Muscle layer of colon (tissue), 2 donors: ENCODE measurements at regions not wholly inside any gene's neighbourhood (a gene's known extent, or its start where the extent isn't known, plus 50 kb on each side); places are given as distances from the start of the nearest gene placed in this dataset.
"Not testable (repeated sequence)": the region's sequence is repeated elsewhere in the genome, so short reads cannot be mapped to it uniquely, and the experiment has no call there.

Source experiments
- H3K27ac ChIP-seq: one replicate; pipeline ENCODE4 v1.7.0; 2013; ENCODE audit warnings: low read depth, mild to moderate bottlenecking, low read length, moderate library complexity
- H3K27me3 ChIP-seq, 2 donors: one replicate each; pipeline ENCODE4 v1.7.0; 2013; ENCODE audit warnings: low read length in 2 of 2, mild to moderate bottlenecking in 2 of 2; ENCODE audit not compliant: insufficient read depth in 2 of 2, control insufficient read depth in 1 of 2
- H3K36me3 ChIP-seq: one replicate; pipeline ENCODE4 v1.7.0; 2013; ENCODE audit warnings: mild to moderate bottlenecking, low read length; ENCODE audit not compliant: insufficient read depth
- H3K4me1 ChIP-seq: one replicate; pipeline ENCODE4 v1.7.0; 2013; ENCODE audit warnings: mild to moderate bottlenecking, low read length; ENCODE audit not compliant: insufficient read depth
- H3K4me3 ChIP-seq, 2 donors: one replicate each; pipeline ENCODE4 v1.7.0; 2013; ENCODE audit warnings: low read length in 2 of 2, low read depth in 1 of 2, mild to moderate bottlenecking in 1 of 2, moderate library complexity in 1 of 2
- H3K9ac ChIP-seq: one replicate; pipeline ENCODE4 v1.7.0; 2013; ENCODE audit warnings: low read length
- H3K9me3 ChIP-seq: one replicate; pipeline ENCODE4 v1.7.0; 2013; ENCODE audit warnings: mild to moderate bottlenecking, low read length
- donor health status: abdominal sarcoma.
- donor health status: Adenocarcinoma of cecum.

DNA sequence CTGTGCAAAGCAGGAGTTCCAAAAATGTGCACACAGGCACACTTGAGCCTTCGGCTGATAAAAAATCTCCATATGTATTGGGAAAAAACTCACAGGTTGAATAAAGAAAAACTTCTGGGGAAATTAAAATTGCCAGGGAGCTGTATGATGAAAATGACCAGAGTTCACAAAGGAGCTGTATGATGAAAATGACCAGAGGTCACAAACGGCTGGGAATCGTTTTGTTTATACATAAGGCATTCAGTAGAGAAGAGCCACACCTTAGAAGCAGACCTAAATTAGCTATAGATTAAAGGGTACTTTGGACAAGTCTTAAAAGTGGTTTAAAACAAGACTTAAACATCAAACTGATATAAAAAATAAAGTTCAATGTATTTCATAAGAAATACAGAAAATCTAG lies 251.7 kb upstream of the TMEM132C start:
- H3K36me3 ChIP-seq = no peaks in the 10 kb centered on the region
- no peak overlapping the region for H3K27ac ChIP-seq
- no peaks in the 10 kb centered on the region for H3K9me3 ChIP-seq
- no peaks in the 10 kb centered on the region for H3K27me3 ChIP-seq
- no peaks in the 10 kb centered on the region for H3K4me1 ChIP-seq
- no peak overlapping the region for H3K9ac ChIP-seq
- no peak overlapping the region for H3K4me3 ChIP-seq

DNA sequence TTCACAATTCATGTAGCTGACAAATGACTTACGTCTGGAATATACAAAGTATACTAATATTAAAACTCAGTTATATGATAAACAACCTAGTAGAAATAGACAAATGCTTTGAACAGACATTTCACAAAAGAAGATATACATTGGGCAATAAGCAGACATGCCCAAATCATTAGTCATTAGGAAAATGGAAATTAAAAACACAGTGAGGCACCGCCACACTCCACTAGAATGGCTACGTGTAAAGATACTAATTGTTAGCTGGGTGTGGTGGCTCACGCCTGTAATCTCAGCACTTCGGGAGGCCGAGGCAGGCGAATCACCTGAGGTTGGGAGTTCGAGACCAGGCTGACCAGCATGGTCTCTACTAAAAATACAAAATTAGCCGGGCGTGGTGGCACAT lies 248.9 kb upstream of the TMEM132C start:
- Histone ChIP-seq H3K9me3 (no peaks in the 10 kb centered on the region), H3K4me3 (no peak overlapping the region), H3K4me1 (no peaks in the 10 kb centered on the region), H3K36me3 (no peaks in the 10 kb centered on the region), H3K27ac (no peak overlapping the region), H3K27me3 (no peaks in the 10 kb centered on the region), H3K9ac (no peak overlapping the region)

DNA sequence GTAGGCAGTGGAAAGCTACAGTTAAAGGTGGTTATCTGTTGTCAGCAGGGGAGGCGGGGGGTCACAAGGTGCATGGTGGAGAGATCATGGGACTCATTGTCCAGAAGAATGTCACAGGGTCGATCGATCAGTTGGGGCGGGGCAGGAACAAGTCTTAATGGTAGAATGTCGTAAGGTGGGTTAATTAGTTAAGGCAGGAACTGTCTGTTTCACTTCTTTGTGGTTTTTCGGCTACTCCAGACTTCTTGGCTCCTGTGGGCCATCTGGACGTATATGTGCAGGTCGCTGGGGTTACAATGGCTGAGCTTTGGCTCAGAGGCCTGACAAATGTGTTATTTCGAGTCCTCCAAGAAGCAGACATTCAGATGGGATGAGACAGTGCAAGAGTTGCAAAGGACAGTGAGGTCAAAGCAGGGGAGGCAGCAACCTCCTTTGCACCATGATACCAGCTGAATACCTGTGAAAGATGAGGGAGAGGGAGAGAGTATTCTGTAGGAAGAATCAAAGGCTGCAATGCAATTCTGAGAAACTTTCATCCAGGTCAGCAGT lies 246.9 kb upstream of the TMEM132C start:
- H3K27me3 ChIP-seq = no peaks in the 10 kb centered on the region
- no peaks in the 10 kb centered on the region for H3K9me3 ChIP-seq
- H3K4me1 ChIP-seq = no peaks in the 10 kb centered on the region
- no peak overlapping the region for H3K4me3 ChIP-seq
- H3K9ac ChIP-seq = no peak overlapping the region
- H3K27ac ChIP-seq = no peak overlapping the region
- H3K36me3 ChIP-seq = no peaks in the 10 kb centered on the region

DNA sequence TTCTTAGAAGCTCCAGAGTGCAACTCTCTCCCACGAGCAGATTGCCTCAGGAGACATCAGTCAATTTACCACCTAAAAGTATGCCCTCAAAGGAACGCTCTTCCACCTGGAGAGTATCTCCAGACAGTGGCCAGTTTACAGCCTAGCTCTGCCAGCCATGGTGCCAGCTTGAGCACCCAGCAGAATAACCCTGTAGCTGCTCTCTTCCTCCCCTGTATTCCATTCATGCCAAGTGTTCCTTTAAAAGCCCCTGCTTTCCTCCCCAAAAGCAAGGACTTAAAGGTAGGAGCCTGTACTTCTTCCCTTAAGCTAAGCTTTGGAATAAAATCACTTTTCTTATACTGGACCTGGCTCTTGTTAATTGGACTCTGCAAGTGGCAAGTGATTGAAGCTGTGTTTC lies 245.4 kb upstream of the TMEM132C start:
- Histone ChIP-seq H3K4me1 (no peaks in the 10 kb centered on the region), H3K27me3 (no peaks in the 10 kb centered on the region), H3K36me3 (no peaks in the 10 kb centered on the region), H3K27ac (no peak overlapping the region), H3K4me3 (no peak overlapping the region), H3K9ac (no peak overlapping the region), H3K9me3 (no peaks in the 10 kb centered on the region)

DNA sequence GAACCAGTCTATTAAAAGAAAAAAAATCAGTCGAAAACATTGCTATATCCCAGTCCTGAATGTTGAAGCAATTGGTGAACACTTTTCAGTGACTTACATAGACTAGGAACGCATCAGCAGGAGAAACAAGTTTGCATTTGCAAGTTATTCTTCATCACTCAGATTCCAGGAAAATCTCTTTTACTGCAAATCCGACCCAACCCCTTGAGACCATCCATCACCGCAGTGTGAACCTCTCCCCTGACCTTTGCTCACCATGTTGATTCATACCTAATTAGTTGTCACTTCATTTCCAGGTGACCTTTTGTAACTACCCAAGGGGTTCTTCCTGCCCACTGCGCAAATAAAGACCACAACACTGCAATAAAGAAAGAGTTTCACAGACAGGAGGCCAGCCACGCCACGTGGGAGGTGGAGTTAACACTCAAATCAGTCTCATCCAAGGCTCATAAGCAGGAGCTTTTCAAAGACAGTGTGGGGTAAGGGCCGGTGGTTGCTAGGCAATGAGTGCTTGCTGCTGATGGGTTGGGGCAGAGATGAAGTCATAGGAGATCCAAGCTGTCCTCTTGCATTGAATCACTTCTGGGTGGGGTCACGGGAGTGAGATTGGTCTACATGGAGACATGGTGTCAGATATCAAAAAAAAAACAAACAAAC lies 241.3 kb upstream of the TMEM132C start:
- no peak overlapping the region for H3K27ac ChIP-seq
- no peaks in the 10 kb centered on the region for H3K4me1 ChIP-seq
- H3K27me3 ChIP-seq = no peaks in the 10 kb centered on the region
- H3K9me3 ChIP-seq = no peaks in the 10 kb centered on the region
- no peaks in the 10 kb centered on the region for H3K36me3 ChIP-seq
- H3K9ac ChIP-seq = no peak overlapping the region
- no peak overlapping the region for H3K4me3 ChIP-seq

DNA sequence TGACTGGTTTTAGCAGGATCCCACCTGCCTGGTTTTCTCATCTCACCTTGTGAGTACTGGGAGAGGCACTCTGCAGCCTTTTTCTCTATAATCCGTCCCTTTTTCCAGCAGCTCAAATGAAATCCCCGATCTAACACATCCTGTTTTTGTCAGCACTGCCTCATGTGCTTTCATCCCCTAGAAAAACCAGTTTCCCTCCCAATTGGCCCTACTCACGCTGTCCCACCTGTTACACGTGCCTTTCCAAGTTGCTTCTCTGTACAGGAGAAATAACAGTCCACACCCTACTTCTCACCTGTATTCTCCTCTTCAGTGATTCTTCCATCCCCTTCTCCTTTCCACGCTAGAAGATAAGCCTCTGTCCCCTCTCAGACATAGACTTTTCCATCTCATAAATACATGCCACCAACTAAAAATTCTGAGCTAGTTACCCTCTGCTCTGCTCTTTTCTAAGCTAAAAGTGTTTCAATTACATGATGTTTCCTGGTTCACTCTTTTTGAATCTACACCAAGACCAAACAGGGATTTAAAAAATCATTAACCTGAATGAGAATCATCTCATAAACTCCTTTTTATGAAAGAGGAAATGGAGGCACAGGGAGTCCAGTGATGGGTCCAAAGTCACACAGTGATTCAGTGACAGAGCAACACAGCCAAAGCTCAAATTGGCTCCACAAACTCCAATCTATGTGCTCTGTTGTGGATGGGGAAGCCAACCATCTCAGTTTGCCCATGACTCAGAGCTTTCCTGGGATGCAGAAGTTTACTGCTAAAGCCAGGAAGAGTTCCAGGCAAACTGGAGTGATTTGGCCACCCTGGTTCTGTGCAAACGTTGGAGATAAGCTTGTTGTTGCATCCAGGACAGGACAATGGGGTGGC lies 240.0 kb upstream of the TMEM132C start:
- Histone ChIP-seq H3K9ac (no peak overlapping the region), H3K4me3 (no peak overlapping the region), H3K27ac (no peak overlapping the region), H3K36me3 (no peaks in the 10 kb centered on the region), H3K9me3 (no peaks in the 10 kb centered on the region), H3K4me1 (no peaks in the 10 kb centered on the region), H3K27me3 (no peaks in the 10 kb centered on the region)

DNA sequence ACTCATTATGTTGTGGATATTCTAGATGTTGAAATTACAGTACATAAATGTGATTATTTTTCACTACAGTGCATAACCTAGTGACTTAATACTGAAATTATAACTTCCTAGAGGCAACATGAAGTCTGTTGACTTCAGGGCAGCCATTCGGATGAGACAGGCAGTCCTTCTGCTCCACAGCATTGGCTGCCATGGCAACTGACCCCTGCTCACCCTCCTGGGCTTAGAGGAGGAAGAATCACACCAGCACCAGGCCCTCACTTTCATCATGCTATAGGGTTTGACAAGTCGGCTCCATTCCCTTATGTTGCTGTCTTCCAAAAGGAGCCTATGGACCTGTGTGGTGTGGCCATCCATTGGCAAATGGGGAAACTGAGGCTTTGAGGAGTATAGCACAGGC lies 233.5 kb upstream of the TMEM132C start:
- no peaks in the 10 kb centered on the region for H3K36me3 ChIP-seq
- no peaks in the 10 kb centered on the region for H3K27me3 ChIP-seq
- H3K4me1 ChIP-seq = no peaks in the 10 kb centered on the region
- H3K27ac ChIP-seq = no peak overlapping the region
- H3K9ac ChIP-seq = no peak overlapping the region
- no peak overlapping the region for H3K4me3 ChIP-seq
- H3K9me3 ChIP-seq = no peaks in the 10 kb centered on the region

DNA sequence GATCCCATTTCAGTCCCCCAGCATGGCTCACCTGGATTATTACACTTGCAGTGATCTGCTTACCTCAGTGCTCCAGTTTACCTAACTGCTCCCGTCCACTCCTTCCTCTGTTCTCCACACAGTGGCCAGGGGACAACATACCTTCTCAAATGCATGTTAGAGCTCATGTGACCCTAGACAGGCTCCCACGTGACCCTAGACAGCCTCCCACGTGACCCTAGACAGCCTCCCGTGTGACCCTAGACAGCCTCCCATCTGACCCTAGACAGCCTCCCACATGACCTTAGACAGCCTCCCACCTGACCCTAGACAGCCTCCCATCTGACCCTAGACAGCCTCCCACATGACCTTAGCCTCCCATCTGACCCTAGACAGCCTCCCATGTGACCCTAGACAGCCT lies 226.0 kb upstream of the TMEM132C start:
- Histone ChIP-seq H3K9me3 (no peaks in the 10 kb centered on the region), H3K4me3 (no peak overlapping the region), H3K4me1 (no peaks in the 10 kb centered on the region), H3K27me3 (no peaks in the 10 kb centered on the region), H3K9ac (no peak overlapping the region), H3K27ac (no peak overlapping the region), H3K36me3 (no peaks in the 10 kb centered on the region)

DNA sequence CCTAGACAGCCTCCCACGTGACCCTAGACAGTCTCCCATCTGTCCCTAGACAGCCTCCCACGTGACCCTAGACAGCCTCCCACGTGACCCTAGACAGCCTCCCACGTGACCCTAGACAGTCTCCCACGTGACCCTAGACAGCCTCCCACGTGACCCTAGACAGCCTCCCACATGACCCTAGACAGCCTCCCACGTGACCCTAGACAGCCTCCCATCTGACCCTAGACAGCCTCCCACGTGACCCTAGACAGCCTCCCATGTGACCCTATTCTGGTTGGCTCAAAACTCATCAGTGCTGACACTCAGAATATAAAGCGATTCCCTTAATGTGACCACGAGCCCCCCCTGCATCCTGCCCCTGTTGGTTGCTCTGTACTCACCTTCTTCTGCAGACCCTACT lies 224.7 kb upstream of the TMEM132C start:
- H3K36me3 ChIP-seq, H3K9ac ChIP-seq, H3K9me3 ChIP-seq, H3K4me3 ChIP-seq, H3K27ac ChIP-seq, H3K4me1 ChIP-seq, H3K27me3 ChIP-seq: not testable (repeated sequence)

DNA sequence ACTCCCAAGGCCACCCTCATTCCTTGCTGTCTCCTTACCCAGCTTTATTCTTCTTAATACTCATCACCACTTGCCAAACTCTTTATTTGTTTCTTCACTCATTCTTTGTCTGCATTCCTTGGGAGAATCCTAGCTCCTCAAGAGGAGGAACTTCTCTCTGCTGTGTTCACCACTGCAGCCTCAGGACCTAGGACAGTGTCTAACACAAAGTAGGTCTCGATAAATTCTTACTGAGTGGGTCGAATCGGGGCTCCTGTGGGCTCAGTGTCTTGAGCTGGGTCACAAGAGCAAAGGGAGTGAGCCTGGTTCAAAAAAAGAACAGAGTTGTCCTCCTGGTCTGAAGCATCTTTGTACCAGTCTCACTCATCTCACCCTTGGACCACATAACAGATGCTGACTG lies 224.1 kb upstream of the TMEM132C start:
- Histone ChIP-seq H3K36me3 (no peaks in the 10 kb centered on the region), H3K4me3 (no peak overlapping the region), H3K9ac (no peak overlapping the region), H3K9me3 (no peaks in the 10 kb centered on the region), H3K27ac (no peak overlapping the region), H3K27me3 (no peaks in the 10 kb centered on the region), H3K4me1 (no peaks in the 10 kb centered on the region)

DNA sequence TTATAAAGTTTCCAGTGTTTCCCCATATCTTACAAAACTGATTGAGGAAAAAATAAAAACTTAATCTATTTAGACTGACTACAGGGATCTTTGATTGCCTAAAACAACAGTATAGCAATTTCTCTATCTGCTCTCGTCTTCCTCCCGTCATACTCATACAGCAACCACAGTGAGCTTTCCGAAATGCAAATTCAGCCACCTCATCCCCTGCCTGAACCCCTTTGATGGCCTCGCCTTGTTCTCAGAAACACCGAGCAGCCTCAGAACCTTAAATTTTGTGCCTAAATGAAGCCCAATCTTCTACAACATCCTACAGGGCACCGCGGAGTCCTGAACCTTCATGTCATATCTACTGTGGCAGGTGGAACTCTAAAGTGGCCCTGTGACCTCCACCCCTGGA lies 223.7 kb upstream of the TMEM132C start:
- no peaks in the 10 kb centered on the region for H3K9me3 ChIP-seq
- H3K4me1 ChIP-seq = no peaks in the 10 kb centered on the region
- no peaks in the 10 kb centered on the region for H3K36me3 ChIP-seq
- no peak overlapping the region for H3K9ac ChIP-seq
- H3K27ac ChIP-seq = no peak overlapping the region
- H3K4me3 ChIP-seq = no peak overlapping the region
- no peaks in the 10 kb centered on the region for H3K27me3 ChIP-seq
